ENCODE measurements at regions not wholly inside any gene's neighbourhood (a gene's known extent, or its start where the extent isn't known, plus 50 kb on each side); places are given as distances from the start of the nearest gene placed in this dataset.

DNA sequence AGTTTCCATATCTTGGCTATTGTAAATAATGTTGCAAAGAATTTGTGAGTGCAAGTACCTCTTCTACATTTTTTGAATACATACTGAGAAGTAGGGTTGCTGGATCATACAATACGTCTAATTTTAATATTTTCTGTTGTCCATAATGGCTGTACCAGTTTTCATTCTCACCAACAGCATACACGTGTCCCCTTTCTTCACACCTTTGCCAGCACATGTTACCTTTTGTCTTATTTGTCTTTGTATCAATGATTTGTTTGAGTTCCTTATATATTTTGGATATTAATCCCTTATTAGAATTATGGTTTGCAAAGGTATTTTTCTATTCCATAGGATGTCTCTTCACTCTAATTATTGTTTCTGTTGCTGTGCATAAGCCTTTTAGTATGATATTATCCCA lies 904.3 kb downstream of the METTL15 start:
- Histone ChIP-seq H3K4me2 (ENCODE audit: low read length) (no peak overlapping the region), H3K9me2 (replicated peaks; ENCODE audit: control insufficient read depth, low read length) (no peaks in the 10 kb centered on the region), H3K27ac (ENCODE audit: low read depth, low read length) (no peak overlapping the region), H3K79me2 (ENCODE audit: control insufficient read depth, low read length) (no peaks in the 10 kb centered on the region), H3K36me3 (ENCODE audit: control insufficient read depth, low read length) (no peaks in the 10 kb centered on the region), H3K27me3 (ENCODE audit: control insufficient read depth, low read length) (no peaks in the 10 kb centered on the region), H3K4me1 (ENCODE audit: control insufficient read depth, low read length) (no peaks in the 10 kb centered on the region), H3F3A (ENCODE audit: control insufficient read depth, insufficient read depth) (no peaks in the 10 kb centered on the region), H4K20me1 (ENCODE audit: control insufficient read depth, insufficient read depth, low read depth, low read length) (no peaks in the 10 kb centered on the region), H3K4me3 (ENCODE audit: low read length) (no peak overlapping the region), H3K9me3 (ENCODE audit: control insufficient read depth, insufficient read depth, low read length) (no peaks in the 10 kb centered on the region)
- TF ChIP-seq EZH2phosphoT487 (IDR thresholded peaks at IDR 0.05; ENCODE audit: borderline replicate concordance, low read length) (no peak), CTCF (IDR thresholded peaks at IDR 0.05; ENCODE audit: low read depth, low read length, poor library complexity, severe bottlenecking) (no peak)

- no peak for TF ChIP-seq CTCF (IDR thresholded peaks at IDR 0.05; ENCODE audit: low read depth, low read length, poor library complexity, severe bottlenecking)
- TF ChIP-seq EZH2phosphoT487 (IDR thresholded peaks at IDR 0.05; ENCODE audit: borderline replicate concordance, low read length) = no peak
- no peaks in the 10 kb centered on the region for H3K9me3 ChIP-seq (ENCODE audit: control insufficient read depth, insufficient read depth, low read length)
- no peak overlapping the region for H3K4me3 ChIP-seq (ENCODE audit: low read length)
- no peak overlapping the region for H3K4me2 ChIP-seq (ENCODE audit: low read length)
- H3K4me1 ChIP-seq (ENCODE audit: control insufficient read depth, low read length) = no peaks in the 10 kb centered on the region
- no peaks in the 10 kb centered on the region for H3K9me2 ChIP-seq (replicated peaks; ENCODE audit: control insufficient read depth, low read length)
- H3K79me2 ChIP-seq (ENCODE audit: control insufficient read depth, low read length) = no peaks in the 10 kb centered on the region
- no peaks in the 10 kb centered on the region for H4K20me1 ChIP-seq (ENCODE audit: control insufficient read depth, insufficient read depth, low read depth, low read length)
- no peaks in the 10 kb centered on the region for H3K27me3 ChIP-seq (ENCODE audit: control insufficient read depth, low read length)
- no peaks in the 10 kb centered on the region for H3K36me3 ChIP-seq (ENCODE audit: control insufficient read depth, low read length)
- H3K27ac ChIP-seq (ENCODE audit: low read depth, low read length) = no peak overlapping the region
- no peaks in the 10 kb centered on the region for H3F3A ChIP-seq (ENCODE audit: control insufficient read depth, insufficient read depth)
Measured at GRCh38 chr11:29009426-29009825, 901.2 kb downstream of the METTL15 start.

GRCh38 chr11:29008481-29008880 lies 900.3 kb downstream of the METTL15 start:
- H3K79me2 ChIP-seq (ENCODE audit: control insufficient read depth, low read length) = no peaks in the 10 kb centered on the region
- H3F3A ChIP-seq (ENCODE audit: control insufficient read depth, insufficient read depth) = no peaks in the 10 kb centered on the region
- TF ChIP-seq CTCF (IDR thresholded peaks at IDR 0.05; ENCODE audit: low read depth, low read length, poor library complexity, severe bottlenecking) = no peak
- no peak for TF ChIP-seq EZH2phosphoT487 (IDR thresholded peaks at IDR 0.05; ENCODE audit: borderline replicate concordance, low read length)
- H3K27me3 ChIP-seq (ENCODE audit: control insufficient read depth, low read length) = no peaks in the 10 kb centered on the region
- no peaks in the 10 kb centered on the region for H3K9me2 ChIP-seq (replicated peaks; ENCODE audit: control insufficient read depth, low read length)
- H3K27ac ChIP-seq (ENCODE audit: low read depth, low read length) = no peak overlapping the region
- no peak overlapping the region for H3K4me3 ChIP-seq (ENCODE audit: low read length)
- no peaks in the 10 kb centered on the region for H4K20me1 ChIP-seq (ENCODE audit: control insufficient read depth, insufficient read depth, low read depth, low read length)
- no peaks in the 10 kb centered on the region for H3K36me3 ChIP-seq (ENCODE audit: control insufficient read depth, low read length)
- no peak overlapping the region for H3K4me2 ChIP-seq (ENCODE audit: low read length)
- no peaks in the 10 kb centered on the region for H3K9me3 ChIP-seq (ENCODE audit: control insufficient read depth, insufficient read depth, low read length)
- H3K4me1 ChIP-seq (ENCODE audit: control insufficient read depth, low read length) = no peaks in the 10 kb centered on the region

- Histone ChIP-seq H3K36me3 (ENCODE audit: control insufficient read depth, low read length) (no peaks in the 10 kb centered on the region), H3K4me3 (ENCODE audit: low read length) (no peak overlapping the region), H3K27me3 (ENCODE audit: control insufficient read depth, low read length) (no peaks in the 10 kb centered on the region), H3F3A (ENCODE audit: control insufficient read depth, insufficient read depth) (no peaks in the 10 kb centered on the region), H4K20me1 (ENCODE audit: control insufficient read depth, insufficient read depth, low read depth, low read length) (no peaks in the 10 kb centered on the region), H3K4me2 (ENCODE audit: low read length) (no peak overlapping the region), H3K9me3 (ENCODE audit: control insufficient read depth, insufficient read depth, low read length) (no peaks in the 10 kb centered on the region), H3K27ac (ENCODE audit: low read depth, low read length) (no peak overlapping the region), H3K4me1 (ENCODE audit: control insufficient read depth, low read length) (no peaks in the 10 kb centered on the region), H3K79me2 (ENCODE audit: control insufficient read depth, low read length) (no peaks in the 10 kb centered on the region), H3K9me2 (replicated peaks; ENCODE audit: control insufficient read depth, low read length) (no peaks in the 10 kb centered on the region)
- no peak for TF ChIP-seq EZH2phosphoT487 (IDR thresholded peaks at IDR 0.05; ENCODE audit: borderline replicate concordance, low read length)
Measured at GRCh38 chr11:29006668-29007067, 898.5 kb downstream of the METTL15 start.

Data from DOHH2 (cell line).